H1 (cell line): ENCODE measurements at regions not wholly inside any gene's neighbourhood (a gene's known extent, or its start where the extent isn't known, plus 50 kb on each side); places are given as distances from the start of the nearest gene placed in this dataset.

Experiments
- CTCF ChIA-PET: fragments of 300-600 bp; sonication (Branson Sonifier 250); formaldehyde crosslinking; loops from one replicate; lab custom pipeline; 2021; ENCODE audit not compliant: partially characterized antibody; lab: Charles Lee
- POLR2A ChIA-PET: fragments of 300-600 bp; sonication (Branson Sonifier 250); formaldehyde crosslinking; loops from one replicate; lab custom pipeline; 2021; ENCODE audit warnings: inconsistent platforms; ENCODE audit not compliant: partially characterized antibody; lab: Charles Lee
- DNase-seq, 2 experiments: peaks; one replicate each; pipeline versions ENCODE4 v3.0.0 to v3.0.0-alpha.2; 2010 to 2022; ENCODE audit warnings: low spot score in 2 of 2, low read depth in 1 of 2, mixed read lengths in 1 of 2
- FAIRE-seq: peaks from 2 replicates; lab custom pipeline; 2011; peaks lifted over from hg19 to GRCh38; lab: Jason Lieb, UNC
- H2AFZ ChIP-seq: 2 replicates; pipeline ENCODE4 v1.8.1; 2012; ENCODE audit warnings: low read length, inconsistent platforms
- H2AK5ac ChIP-seq: 2 replicates; pipeline ENCODE4 v1.6.1; 2013; ENCODE audit warnings: low read depth, low read length
- H2BK120ac ChIP-seq: replicated peaks from 2 replicates; pipeline ENCODE3; 2013; ENCODE audit warnings: low read depth, low read length, inconsistent platforms
- H2BK12ac ChIP-seq: 2 replicates; pipeline ENCODE4 v1.6.1; 2013; ENCODE audit warnings: low read depth, low read length
- H2BK15ac ChIP-seq: 2 replicates; pipeline ENCODE4 v1.6.1; 2013; ENCODE audit warnings: low read length
- H2BK20ac ChIP-seq: 2 replicates; pipeline ENCODE4 v1.6.1; 2013; ENCODE audit warnings: low read length
- H2BK5ac ChIP-seq: 2 replicates; pipeline ENCODE4 v1.6.1; 2013; ENCODE audit warnings: low read depth, low read length
- H3K14ac ChIP-seq: 2 replicates; pipeline ENCODE4 v1.6.1; 2013; ENCODE audit warnings: inconsistent platforms; ENCODE audit not compliant: insufficient read length
- H3K18ac ChIP-seq: 2 replicates; pipeline ENCODE4 v1.6.1; 2013; ENCODE audit warnings: low read length; ENCODE audit errors: extremely low read depth
- H3K23ac ChIP-seq: 2 replicates; pipeline ENCODE4 v1.6.1; 2013; ENCODE audit warnings: inconsistent platforms; ENCODE audit not compliant: insufficient read length
- H3K23me2 ChIP-seq: 2 replicates; pipeline ENCODE4 v1.6.1; 2013; ENCODE audit warnings: low read depth, low read length
- H3K27ac ChIP-seq: 2 replicates; pipeline ENCODE4 v1.6.1; 2011; ENCODE audit warnings: low read depth, low read length, inconsistent platforms
- H3K27me3 ChIP-seq, 4 experiments: replicated peaks in 1 of 4; 1 replicate in 1 of 4; 2 replicates in 3 of 4; pipeline versions ENCODE4 v1.6.1 to v1.8.1; 2011 to 2013; ENCODE audit warnings: low read length in 3 of 4, mild to moderate bottlenecking in 3 of 4, inconsistent platforms in 2 of 4, mixed read lengths in 2 of 4, moderate library complexity in 1 of 4; ENCODE audit not compliant: control insufficient read depth in 3 of 4, insufficient read depth in 3 of 4; ENCODE audit errors: extremely low read depth in 1 of 4
- H3K36me3 ChIP-seq, 4 experiments: 2 replicates each; pipeline versions ENCODE4 v1.6.1 to v1.8.1; 2011 to 2013; ENCODE audit warnings: mild to moderate bottlenecking in 4 of 4, low read length in 3 of 4, moderate library complexity in 2 of 4, control low read depth in 1 of 4, inconsistent platforms in 1 of 4; ENCODE audit not compliant: insufficient read depth in 4 of 4, control insufficient read depth in 2 of 4
- H3K4ac ChIP-seq: replicated peaks from 2 replicates; pipeline ENCODE3; 2013; ENCODE audit warnings: low read length, low read depth, mixed read lengths, inconsistent platforms; ENCODE audit not compliant: insufficient read length
- H3K4me1 ChIP-seq, 4 experiments: replicated peaks in 1 of 4; 1 replicate in 1 of 4; 2 replicates in 3 of 4; pipeline versions ENCODE4 v1.6.1 to v1.8.1; 2011 to 2013; ENCODE audit warnings: low read length in 3 of 4, inconsistent platforms in 2 of 4, mixed read lengths in 1 of 4; ENCODE audit not compliant: insufficient read depth in 4 of 4, control insufficient read depth in 3 of 4
- H3K4me2 ChIP-seq, 2 experiments: 2 replicates each; pipeline versions ENCODE4 v1.6.1 to v1.8.1; 2011 to 2013; ENCODE audit warnings: low read depth in 2 of 2, low read length in 2 of 2, control low read depth in 1 of 2, inconsistent platforms in 1 of 2, mild to moderate bottlenecking in 1 of 2; ENCODE audit not compliant: insufficient read depth in 1 of 2
- H3K4me3 ChIP-seq, 4 experiments: fragments of 200-600, 300-600 bp in 1 of 4; sonication (generic), shearing (Covaris generic), sonication (Bioruptor Twin) in 1 of 4; 2 replicates each; pipeline versions ENCODE4 v1.5.1 to v1.8.1; 2011 to 2016; ENCODE audit warnings: low read length in 4 of 4, low read depth in 3 of 4, control low read depth in 2 of 4, inconsistent platforms in 2 of 4, mild to moderate bottlenecking in 2 of 4, mixed read lengths in 1 of 4, moderate library complexity in 1 of 4; ENCODE audit not compliant: insufficient read depth in 2 of 4; ENCODE audit errors: extremely low read depth in 1 of 4
- H3K56ac ChIP-seq: replicated peaks from 2 replicates; pipeline ENCODE3; 2013; ENCODE audit warnings: low read depth, mild to moderate bottlenecking, mixed read lengths, low read length, inconsistent platforms; ENCODE audit not compliant: insufficient read length
- H3K79me1 ChIP-seq: 2 replicates; pipeline ENCODE4 v1.6.1; 2013; ENCODE audit warnings: low read depth, low read length, control low read depth
- H3K79me2 ChIP-seq, 2 experiments: 2 replicates each; pipeline versions ENCODE4 v1.6.1 to v1.8.1; 2012 to 2013; ENCODE audit warnings: low read length in 2 of 2, mild to moderate bottlenecking in 2 of 2, inconsistent platforms in 1 of 2; ENCODE audit not compliant: insufficient read depth in 2 of 2, control insufficient read depth in 1 of 2
- H3K9ac ChIP-seq, 4 experiments: replicated peaks in 1 of 4; 1 replicate in 1 of 4; 2 replicates in 3 of 4; pipeline versions ENCODE4 v1.6.1 to v1.8.1; 2011 to 2013; ENCODE audit warnings: low read depth in 3 of 4, low read length in 3 of 4, control low read depth in 2 of 4, mild to moderate bottlenecking in 2 of 4, moderate library complexity in 2 of 4, inconsistent platforms in 1 of 4; ENCODE audit errors: extremely low read depth in 1 of 4
- H3K9me3 ChIP-seq, 2 experiments: 2 replicates each; pipeline versions ENCODE4 v1.6.1 to v1.8.1; 2012 to 2013; ENCODE audit warnings: mild to moderate bottlenecking in 2 of 2, moderate library complexity in 2 of 2, control low read depth in 1 of 2, inconsistent platforms in 1 of 2, low read depth in 1 of 2, low read length in 1 of 2, mixed read lengths in 1 of 2; ENCODE audit not compliant: insufficient read depth in 2 of 2
- H4K20me1 ChIP-seq, 2 experiments: replicated peaks in 1 of 2; 2 replicates each; pipeline versions ENCODE3 to v1.8.1; 2011 to 2013; ENCODE audit warnings: inconsistent platforms in 2 of 2, low read length in 2 of 2, mild to moderate bottlenecking in 1 of 2; ENCODE audit not compliant: insufficient read depth in 2 of 2, control insufficient read depth in 1 of 2
- H4K5ac ChIP-seq: 2 replicates; pipeline ENCODE4 v1.6.1; 2013; ENCODE audit warnings: low read length, low read depth, mixed read lengths, inconsistent platforms; ENCODE audit not compliant: insufficient read length
- H4K8ac ChIP-seq: 2 replicates; pipeline ENCODE4 v1.8.0; 2013; ENCODE audit warnings: mild to moderate bottlenecking, moderate library complexity, low read length, inconsistent platforms; ENCODE audit not compliant: insufficient read depth; ENCODE audit errors: extremely low read depth
- H4K91ac ChIP-seq: replicated peaks from 2 replicates; pipeline ENCODE3; 2013; ENCODE audit warnings: low read length, mixed read lengths, inconsistent platforms; ENCODE audit not compliant: insufficient read length
- RNF2 ChIP-seq: fragments of 200-900, 300-1000 bp; sonication (generic); IDR thresholded peaks from 2 replicates; pipeline ENCODE4 v1.7.1; 2016; ENCODE audit warnings: borderline replicate concordance, low read depth, mild to moderate bottlenecking, antibody characterized with exemption, low read length; ENCODE audit not compliant: poor library complexity, severe bottlenecking; ENCODE audit errors: missing control alignments
- WGBS, 2 experiments: shearing (Covaris generic) in 1 of 2; methylation state at CpG; one replicate each; pipeline versions ENCODE4 v1.1.6 to v1.1.7; 2013 to 2015; ENCODE audit warnings: low lambda C conversion rate in 2 of 2, mixed read lengths in 2 of 2, inconsistent platforms in 1 of 2, low coverage in 1 of 2, missing lambda C conversion rate in 1 of 2; ENCODE audit not compliant: insufficient replicate concordance in 2 of 2, insufficient coverage in 1 of 2, insufficient read length in 1 of 2; ENCODE audit errors: extremely low coverage in 1 of 2, missing lambda C conversion rate in 1 of 2; 5-methylcytosine and 5-hydroxymethylcytosine counted together

DNA sequence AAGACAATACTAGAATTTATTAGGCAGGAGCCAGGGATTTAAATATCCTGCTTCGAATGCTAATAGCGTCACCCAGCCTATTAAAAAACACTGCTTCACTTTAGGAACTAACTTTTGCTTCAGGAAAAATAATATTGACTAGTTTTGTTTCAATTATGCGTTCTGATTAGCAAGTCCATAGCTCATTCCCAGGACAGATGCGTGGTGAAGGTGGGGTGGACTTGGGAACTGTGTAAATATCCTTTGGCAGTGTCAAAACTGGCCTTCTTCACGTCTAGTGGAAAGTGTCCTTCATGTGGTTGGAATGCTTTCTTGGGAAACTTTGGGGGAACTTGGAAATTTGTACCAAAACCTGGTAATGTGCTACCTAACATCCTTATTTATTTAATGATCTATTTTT lies 474.8 kb upstream of the NOVA1 start:
- POLR2A ChIA-PET, result no interaction called here
- no peak overlapping the region for H3K14ac ChIP-seq
- H2BK15ac ChIP-seq, result no peak overlapping the region
- CTCF ChIA-PET, result interaction anchor here (0.5 kb wide), 1 partner anchor 310 kb away, joined by 3 read pairs; no protein-coding TSS in a partner anchor
- no peak overlapping the region for H2AFZ ChIP-seq
- H3K4me3 ChIP-seq, result no peak overlapping the region
- H3K36me3 ChIP-seq, result no peaks in the 10 kb centered on the region
- no peak overlapping the region for H2BK12ac ChIP-seq
- no peak overlapping the region for H3K4ac ChIP-seq
- no peak for DNase-seq
- no peak overlapping the region for H3K56ac ChIP-seq
- no peaks in the 10 kb centered on the region for H3K79me2 ChIP-seq
- no peak for TF ChIP-seq RNF2
- no peak overlapping the region for H3K27ac ChIP-seq
- no peak overlapping the region for H3K23ac ChIP-seq
- H3K9me3 ChIP-seq, result no peaks in the 10 kb centered on the region
- H3K4me1 ChIP-seq, result no peaks in the 10 kb centered on the region
- no peaks in the 10 kb centered on the region for H3K27me3 ChIP-seq
- H2BK120ac ChIP-seq, result no peak overlapping the region
- no peak overlapping the region for H4K5ac ChIP-seq
- no peak overlapping the region for H4K91ac ChIP-seq
- H3K79me1 ChIP-seq, result no peaks in the 10 kb centered on the region
- no peak for FAIRE-seq
- no peak overlapping the region for H2BK5ac ChIP-seq
- no peaks in the 10 kb centered on the region; the same call in 1 of the 2 replicates for H3K23me2 ChIP-seq
- no peaks in the 10 kb centered on the region for H4K20me1 ChIP-seq
- H2BK20ac ChIP-seq, result no peak overlapping the region
- WGBS, 2 experiments, result 82% methylated on average over 5 of the region's 5 CpGs; no CpG with 5 or more reads in 1 of the 2 experiments
- no peak overlapping the region for H3K18ac ChIP-seq
- no peak overlapping the region for H2AK5ac ChIP-seq
- no peak overlapping the region for H4K8ac ChIP-seq
- H3K4me2 ChIP-seq, result no peak overlapping the region
- no peak overlapping the region for H3K9ac ChIP-seq
